Subcutaneous abdominal adipose tissue (tissue), 5 donors: ENCODE measurements at regions not wholly inside any gene's neighbourhood (a gene's known extent, or its start where the extent isn't known, plus 50 kb on each side); places are given as distances from the start of the nearest gene placed in this dataset.

Experiments used
- H3K27ac ChIP-seq: one replicate; pipeline ENCODE4 v1.7.0; 2013; ENCODE audit warnings: low read depth, mild to moderate bottlenecking, inconsistent platforms, low read length, moderate library complexity
- H3K27me3 ChIP-seq, 5 donors: one replicate each; pipeline ENCODE4 v1.7.0; 2013; ENCODE audit warnings: low read length in 5 of 5, inconsistent platforms in 1 of 5; ENCODE audit not compliant: control insufficient read depth in 5 of 5, insufficient read depth in 4 of 5
- H3K36me3 ChIP-seq, 5 donors: one replicate each; pipeline ENCODE4 v1.7.0; 2013; ENCODE audit warnings: low read length in 5 of 5; ENCODE audit not compliant: control insufficient read depth in 5 of 5, insufficient read depth in 5 of 5
- H3K4me1 ChIP-seq, 5 donors: one replicate each; pipeline ENCODE4 v1.7.0; 2013; ENCODE audit warnings: low read length in 5 of 5, mild to moderate bottlenecking in 3 of 5, moderate library complexity in 1 of 5; ENCODE audit not compliant: control insufficient read depth in 5 of 5, insufficient read depth in 5 of 5
- H3K4me3 ChIP-seq, 5 donors: one replicate each; pipeline ENCODE4 v1.7.0; 2013; ENCODE audit warnings: low read length in 5 of 5, low read depth in 1 of 5
- H3K9ac ChIP-seq, 5 donors: one replicate each; pipeline ENCODE4 v1.7.0; 2013; ENCODE audit warnings: low read length in 5 of 5, mild to moderate bottlenecking in 4 of 5, moderate library complexity in 3 of 5
- H3K9me3 ChIP-seq, 5 donors: one replicate each; pipeline ENCODE4 v1.7.0; 2013; ENCODE audit warnings: low read length in 5 of 5; ENCODE audit not compliant: control insufficient read depth in 5 of 5
- donor health status: healthy.
- donor health status: healthy.
- donor health status: healthy.
- donor health status: healthy.
- donor health status: healthy.

- no peaks in the 10 kb centered on the region for H3K27me3 ChIP-seq
- no peaks in the 10 kb centered on the region for H3K36me3 ChIP-seq
Observed at GRCh38 chr7:96447109-96447645, 125.3 kb upstream of the SLC25A13 start.

GRCh38 chr7:96441436-96442084 lies 119.7 kb upstream of the SLC25A13 start:
- Histone ChIP-seq H3K9ac (no peak overlapping the region), H3K4me3 (no peak overlapping the region), H3K9me3 (no peaks in the 10 kb centered on the region), H3K36me3 (no peaks in the 10 kb centered on the region), H3K4me1 (no peaks in the 10 kb centered on the region), H3K27ac (no peak overlapping the region), H3K27me3 (no peaks in the 10 kb centered on the region)

More at GRCh38 chr7:96447109-96447645, 125.3 kb upstream of the SLC25A13 start:
- Histone ChIP-seq H3K4me1 (no peaks in the 10 kb centered on the region), H3K9ac (no peak overlapping the region), H3K9me3 (no peaks in the 10 kb centered on the region), H3K4me3 (no peak overlapping the region), H3K27ac (no peak overlapping the region)

- H3K4me1 ChIP-seq, result no peaks in the 10 kb centered on the region
- no peaks in the 10 kb centered on the region for H3K36me3 ChIP-seq
- H3K27ac ChIP-seq, result no peak overlapping the region
- H3K9me3 ChIP-seq, result no peaks in the 10 kb centered on the region
- no peak overlapping the region for H3K4me3 ChIP-seq
- no peaks in the 10 kb centered on the region for H3K27me3 ChIP-seq
- no peak overlapping the region for H3K9ac ChIP-seq
Observed at GRCh38 chr7:96440328-96440727, 118.4 kb upstream of the SLC25A13 start.

GRCh38 chr7:96436880-96437279 lies 115.0 kb upstream of the SLC25A13 start:
- Histone ChIP-seq H3K4me1 (no peaks in the 10 kb centered on the region), H3K36me3 (no peaks in the 10 kb centered on the region), H3K9me3 (no peaks in the 10 kb centered on the region), H3K27ac (no peak overlapping the region), H3K9ac (no peak overlapping the region), H3K4me3 (no peak overlapping the region), H3K27me3 (no peaks in the 10 kb centered on the region)

GRCh38 chr7:96430356-96430755 lies 108.5 kb upstream of the SLC25A13 start:
- Histone ChIP-seq H3K27me3 (no peaks in the 10 kb centered on the region), H3K9me3 (no peaks in the 10 kb centered on the region), H3K9ac (no peak overlapping the region), H3K4me1 (no peaks in the 10 kb centered on the region), H3K36me3 (no peaks in the 10 kb centered on the region), H3K4me3 (no peak overlapping the region), H3K27ac (no peak overlapping the region)

DNA sequence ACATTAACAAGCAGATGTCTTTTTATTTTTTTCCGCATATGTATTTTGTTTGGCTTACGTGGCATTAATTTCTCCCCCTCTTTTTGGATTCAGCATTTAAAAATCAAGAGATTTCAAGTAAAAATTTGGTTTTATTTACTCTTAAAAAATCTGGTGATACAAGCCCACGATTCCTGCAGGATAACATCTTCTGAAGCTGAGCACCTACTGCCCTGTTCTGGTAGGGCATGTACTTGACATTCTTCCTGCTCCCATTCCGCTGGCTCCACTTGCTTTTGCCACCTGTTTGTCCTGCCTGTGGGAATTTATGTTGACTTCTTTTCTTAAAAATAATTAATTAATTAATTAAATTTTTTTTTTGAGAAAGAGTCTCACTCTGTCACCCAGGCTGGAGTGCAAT lies 105.2 kb upstream of the SLC25A13 start:
- Histone ChIP-seq H3K27me3 (no peaks in the 10 kb centered on the region), H3K4me3 (no peak overlapping the region), H3K27ac (no peak overlapping the region), H3K4me1 (no peaks in the 10 kb centered on the region), H3K36me3 (no peaks in the 10 kb centered on the region), H3K9me3 (no peaks in the 10 kb centered on the region), H3K9ac (no peak overlapping the region)

DNA sequence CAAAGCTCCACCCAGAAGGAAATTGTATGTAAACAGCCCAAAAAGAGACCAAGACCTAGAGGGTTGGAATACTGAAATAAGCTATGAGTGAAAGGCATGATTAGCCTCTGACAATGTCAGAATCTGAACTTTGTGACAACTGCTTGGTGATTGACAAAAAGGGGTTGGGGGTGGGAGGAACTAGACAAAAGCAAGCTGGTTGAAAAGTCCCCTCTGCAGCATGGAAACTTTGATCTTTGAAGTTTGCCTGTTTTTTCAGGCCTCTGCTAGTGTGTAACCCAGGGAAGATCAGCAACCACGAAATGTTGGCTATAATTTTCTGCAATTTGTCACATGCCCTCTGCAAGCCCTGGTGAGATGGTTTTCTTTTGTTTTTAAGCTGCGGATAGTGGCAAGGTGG lies 104.8 kb upstream of the SLC25A13 start:
- H3K9ac ChIP-seq, result no peak overlapping the region
- H3K27ac ChIP-seq, result no peak overlapping the region

GRCh38 chr7:96426027-96426426 lies 104.1 kb upstream of the SLC25A13 start:
- Histone ChIP-seq H3K9me3 (no peaks in the 10 kb centered on the region), H3K27ac (no peak overlapping the region), H3K36me3 (no peaks in the 10 kb centered on the region), H3K27me3 (no peaks in the 10 kb centered on the region), H3K9ac (no peak overlapping the region), H3K4me1 (no peaks in the 10 kb centered on the region), H3K4me3 (no peak overlapping the region)

More for the DNA sequence above, 104.8 kb upstream of the SLC25A13 start:
- no peaks in the 10 kb centered on the region for H3K9me3 ChIP-seq
- H3K27me3 ChIP-seq, result no peaks in the 10 kb centered on the region
- H3K4me3 ChIP-seq, result no peak overlapping the region
- no peaks in the 10 kb centered on the region for H3K36me3 ChIP-seq
- no peaks in the 10 kb centered on the region for H3K4me1 ChIP-seq

GRCh38 chr7:96424411-96424810 lies 102.5 kb upstream of the SLC25A13 start:
- Histone ChIP-seq H3K4me3 (no peak overlapping the region), H3K36me3 (no peaks in the 10 kb centered on the region), H3K27ac (no peak overlapping the region), H3K9me3 (no peaks in the 10 kb centered on the region), H3K9ac (no peak overlapping the region), H3K27me3 (no peaks in the 10 kb centered on the region), H3K4me1 (no peaks in the 10 kb centered on the region)

DNA sequence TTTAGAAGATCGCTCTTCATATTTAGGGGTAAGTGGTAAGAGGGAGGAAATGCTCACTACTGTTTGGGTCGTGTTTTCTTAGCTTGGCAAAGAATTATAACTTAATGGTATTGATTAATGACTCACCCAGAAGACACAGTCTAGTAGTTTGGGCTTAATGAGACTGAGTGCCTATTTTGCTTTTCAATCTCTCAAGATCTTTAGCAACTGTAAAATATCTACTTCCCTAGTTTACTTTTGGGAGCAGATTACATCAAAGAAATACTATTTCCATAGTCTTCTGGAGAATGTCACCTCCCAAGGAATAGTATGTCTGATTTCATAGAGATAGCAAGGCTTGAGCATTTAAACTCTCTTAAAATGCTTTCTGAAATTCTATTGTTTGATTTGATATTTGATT lies 100.5 kb upstream of the SLC25A13 start:
- Histone ChIP-seq H3K4me1 (peaks cover 0 to under 1% (median 0%) of the 10 kb centered on the region in 5 donors), H3K9me3 (no peaks in the 10 kb centered on the region), H3K36me3 (no peaks in the 10 kb centered on the region), H3K27me3 (no peaks in the 10 kb centered on the region), H3K4me3 (no peak overlapping the region), H3K27ac (no peak overlapping the region), H3K9ac (no peak overlapping the region)
